K562 (cell line): ENCODE measurements at regions not wholly inside any gene's neighbourhood (a gene's known extent, or its start where the extent isn't known, plus 50 kb on each side); places are given as distances from the start of the nearest gene placed in this dataset.

Source experiments
- CTCF ChIP-seq, 3 experiments: IDR thresholded peaks in 2 of 3; conservative IDR thresholded peaks in 1 of 3; 2 replicates each; pipeline ENCODE4 v1.5.1; 2011 to 2012; ENCODE audit warnings: low read length in 3 of 3, mild to moderate bottlenecking in 3 of 3, control low read depth in 2 of 3, improper control_type of control experiment in 1 of 3, inconsistent platforms in 1 of 3, low read depth in 1 of 3, mixed read lengths in 1 of 3, moderate library complexity in 1 of 3; ENCODE audit not compliant: insufficient read depth in 2 of 3
- E2F6 ChIP-seq, 2 experiments: IDR thresholded peaks; 2 replicates each; pipeline ENCODE4 v1.6.1; 2011; ENCODE audit warnings: borderline replicate concordance in 1 of 2, control low read depth in 1 of 2, low read depth in 1 of 2, low read length in 1 of 2, mild to moderate bottlenecking in 1 of 2, mixed read lengths in 1 of 2, moderate library complexity in 1 of 2; ENCODE audit not compliant: insufficient read depth in 1 of 2, insufficient read length in 1 of 2, poor library complexity in 1 of 2, severe bottlenecking in 1 of 2; ENCODE audit errors: extremely low read depth in 1 of 2
- MLX ChIP-seq, 2 experiments: fragments of 450-650 bp in 1 of 2; sonication (generic) in 1 of 2; formaldehyde crosslinking; conservative IDR thresholded peaks; 2 replicates each; pipeline versions ENCODE4 v1.4.0 to v1.8.1; 2020 to 2022; ENCODE audit warnings: mild to moderate bottlenecking in 1 of 2, missing genetic modification reagents in 1 of 2
- POLR2A ChIP-seq: fragments of 450-650 bp; conservative IDR thresholded peaks from 2 replicates; pipeline ENCODE4 v1.6.1; 2016
- RFX5 ChIP-seq: IDR thresholded peaks from 2 replicates; pipeline ENCODE4 v1.6.1; 2011; ENCODE audit warnings: low read depth, mild to moderate bottlenecking, improper control_type of control experiment, low read length
- TAF1 ChIP-seq: IDR thresholded peaks from 2 replicates; pipeline ENCODE4 v1.6.1; 2011; ENCODE audit warnings: mild to moderate bottlenecking, low read length, moderate library complexity; ENCODE audit not compliant: insufficient read depth, control insufficient read depth, severe bottlenecking; ENCODE audit errors: extremely low read depth
- ZNF239 ChIP-seq: fragments of 250-450 bp; sonication (Bioruptor Pico); IDR thresholded peaks from 2 replicates; pipeline ENCODE4 v1.4.0; 2020; ENCODE audit warnings: mild to moderate bottlenecking

GRCh38 chr16:85251225-85251760, 139.0 kb upstream of the CIBAR2 start:
- TF ChIP-seq CTCF (IDR thresholded peaks at IDR 0.05 in 2 of 3, conservative IDR thresholded peaks at IDR 0.05 in 1 of 3; ENCODE audit: insufficient read depth in 2 of 3, low read depth in 1 of 3, low read length in 3 of 3) (no peak), E2F6 (IDR thresholded peaks at IDR 0.05; ENCODE audit: borderline replicate concordance in 1 of 2, extremely low read depth in 1 of 2, insufficient read depth in 1 of 2, insufficient read length in 1 of 2, low read depth in 1 of 2, low read length in 1 of 2, poor library complexity in 1 of 2, severe bottlenecking in 1 of 2) (no peak), ZNF239 (CRISPR knock-in tag) (no peak), MLX (CRISPR knock-in tag; conservative IDR thresholded peaks at IDR 0.05) (no peak), TAF1 (no peak), RFX5 (no peak), POLR2A (no peak)
